PFSK-1 (cell line): ENCODE measurements at regions not wholly inside any gene's neighbourhood (a gene's known extent, or its start where the extent isn't known, plus 50 kb on each side); places are given as distances from the start of the nearest gene placed in this dataset.

ENCODE experiments used
- FOXP2 ChIP-seq: optimal IDR thresholded peaks from 2 replicates; pipeline ENCODE3; 2011; ENCODE audit warnings: borderline replicate concordance, control low read depth, inconsistent platforms; ENCODE audit not compliant: insufficient read depth; ENCODE audit errors: extremely low read length, extremely low read depth
- POLR2AphosphoS5 ChIP-seq: IDR thresholded peaks from 2 replicates; pipeline ENCODE4 v1.6.1; 2012; ENCODE audit warnings: low read depth, mild to moderate bottlenecking, control low read depth, low read length, moderate library complexity
- TAF1 ChIP-seq: IDR thresholded peaks from 2 replicates; pipeline ENCODE4 v1.6.1; 2012; ENCODE audit warnings: low read length, control low read depth, borderline replicate concordance; ENCODE audit not compliant: insufficient read depth
- TF ChIP-seq, protein P1 (sequence below), 2 experiments: IDR thresholded peaks; 2 replicates each; pipeline versions ENCODE4 v1.6.1 to v1.8.0; 2011 to 2012; ENCODE audit warnings: low read depth in 2 of 2, low read length in 2 of 2, control low read depth in 1 of 2, inconsistent platforms in 1 of 2, mild to moderate bottlenecking in 1 of 2, moderate library complexity in 1 of 2; ENCODE audit not compliant: insufficient read depth in 1 of 2

DNA sequence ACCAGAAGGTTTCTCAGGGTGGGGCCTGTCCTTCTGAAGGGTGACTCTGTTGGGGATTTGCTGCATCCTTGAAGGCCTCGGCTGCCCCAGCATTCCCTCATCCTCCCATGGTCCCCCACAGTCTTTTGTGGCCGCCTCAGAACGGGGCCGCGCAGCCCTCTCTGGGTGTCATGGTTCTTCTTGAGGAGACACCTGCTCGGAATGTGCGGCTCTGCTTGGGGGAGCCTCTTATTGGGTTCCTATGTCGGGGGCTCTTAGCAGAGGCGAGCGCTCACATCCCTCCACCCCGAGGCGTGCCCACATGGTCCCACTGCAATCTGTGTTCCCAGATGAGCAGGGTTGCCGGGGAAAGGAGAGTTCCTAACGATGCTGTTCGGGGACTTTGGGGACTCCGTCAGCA lies 1008.4 kb downstream of the BRD1 start:
- no peak for TF ChIP-seq POLR2AphosphoS5
- TF ChIP-seq, protein P1, sequence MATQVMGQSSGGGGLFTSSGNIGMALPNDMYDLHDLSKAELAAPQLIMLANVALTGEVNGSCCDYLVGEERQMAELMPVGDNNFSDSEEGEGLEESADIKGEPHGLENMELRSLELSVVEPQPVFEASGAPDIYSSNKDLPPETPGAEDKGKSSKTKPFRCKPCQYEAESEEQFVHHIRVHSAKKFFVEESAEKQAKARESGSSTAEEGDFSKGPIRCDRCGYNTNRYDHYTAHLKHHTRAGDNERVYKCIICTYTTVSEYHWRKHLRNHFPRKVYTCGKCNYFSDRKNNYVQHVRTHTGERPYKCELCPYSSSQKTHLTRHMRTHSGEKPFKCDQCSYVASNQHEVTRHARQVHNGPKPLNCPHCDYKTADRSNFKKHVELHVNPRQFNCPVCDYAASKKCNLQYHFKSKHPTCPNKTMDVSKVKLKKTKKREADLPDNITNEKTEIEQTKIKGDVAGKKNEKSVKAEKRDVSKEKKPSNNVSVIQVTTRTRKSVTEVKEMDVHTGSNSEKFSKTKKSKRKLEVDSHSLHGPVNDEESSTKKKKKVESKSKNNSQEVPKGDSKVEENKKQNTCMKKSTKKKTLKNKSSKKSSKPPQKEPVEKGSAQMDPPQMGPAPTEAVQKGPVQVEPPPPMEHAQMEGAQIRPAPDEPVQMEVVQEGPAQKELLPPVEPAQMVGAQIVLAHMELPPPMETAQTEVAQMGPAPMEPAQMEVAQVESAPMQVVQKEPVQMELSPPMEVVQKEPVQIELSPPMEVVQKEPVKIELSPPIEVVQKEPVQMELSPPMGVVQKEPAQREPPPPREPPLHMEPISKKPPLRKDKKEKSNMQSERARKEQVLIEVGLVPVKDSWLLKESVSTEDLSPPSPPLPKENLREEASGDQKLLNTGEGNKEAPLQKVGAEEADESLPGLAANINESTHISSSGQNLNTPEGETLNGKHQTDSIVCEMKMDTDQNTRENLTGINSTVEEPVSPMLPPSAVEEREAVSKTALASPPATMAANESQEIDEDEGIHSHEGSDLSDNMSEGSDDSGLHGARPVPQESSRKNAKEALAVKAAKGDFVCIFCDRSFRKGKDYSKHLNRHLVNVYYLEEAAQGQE (IDR thresholded peaks at IDR 0.05; ENCODE audit: insufficient read depth in 1 of 2, low read depth in 2 of 2, low read length in 2 of 2) = no peak
- no peak for TF ChIP-seq TAF1
- no peak for TF ChIP-seq FOXP2
